GM18861 (cell line): ENCODE measurements at regions not wholly inside any gene's neighbourhood (a gene's known extent, or its start where the extent isn't known, plus 50 kb on each side); places are given as distances from the start of the nearest gene placed in this dataset.
"Not testable (repeated sequence)": the region's sequence is repeated elsewhere in the genome, so short reads cannot be mapped to it uniquely, and the experiment has no call there.

Experiments used
- ATAC-seq: cut with Tn5 transposase; IDR thresholded peaks from one replicate; pipeline ENCODE4 v1.9.1; 2021; ENCODE audit not compliant: unreplicated experiment

GRCh38 chr21:35614396-35614921 is 445.9 kb downstream of the SETD4 start:
- ATAC-seq = no peak

DNA sequence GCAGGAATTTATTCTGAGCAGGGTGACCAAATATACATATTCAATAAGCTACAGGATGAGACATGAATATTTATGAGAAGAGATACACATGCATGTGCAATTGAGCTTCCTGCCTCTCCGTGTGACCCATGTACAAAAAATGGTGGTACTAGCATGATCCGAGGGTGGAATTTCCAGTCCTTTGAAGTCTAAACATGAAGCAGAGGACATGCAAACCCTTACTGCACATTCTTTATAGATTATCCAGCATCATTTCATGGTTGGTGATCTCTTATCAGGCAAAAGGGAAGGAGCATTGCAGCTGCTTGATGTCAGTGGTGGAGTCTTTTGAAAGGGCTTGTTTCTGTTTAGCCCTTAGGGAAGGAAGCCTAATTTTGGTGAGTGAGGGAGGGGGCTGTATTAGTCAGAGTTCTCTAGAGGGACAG is 448.6 kb downstream of the SETD4 start:
- ATAC-seq = no peak

- no peak for ATAC-seq
Measured at GRCh38 chr21:35609263-35609662, 451.1 kb downstream of the SETD4 start.

- ATAC-seq = no peak
Measured at GRCh38 chr21:35607406-35607805, 452.9 kb downstream of the SETD4 start.

- no peak for ATAC-seq
Measured at GRCh38 chr21:35606578-35606977, 453.7 kb downstream of the SETD4 start.

DNA sequence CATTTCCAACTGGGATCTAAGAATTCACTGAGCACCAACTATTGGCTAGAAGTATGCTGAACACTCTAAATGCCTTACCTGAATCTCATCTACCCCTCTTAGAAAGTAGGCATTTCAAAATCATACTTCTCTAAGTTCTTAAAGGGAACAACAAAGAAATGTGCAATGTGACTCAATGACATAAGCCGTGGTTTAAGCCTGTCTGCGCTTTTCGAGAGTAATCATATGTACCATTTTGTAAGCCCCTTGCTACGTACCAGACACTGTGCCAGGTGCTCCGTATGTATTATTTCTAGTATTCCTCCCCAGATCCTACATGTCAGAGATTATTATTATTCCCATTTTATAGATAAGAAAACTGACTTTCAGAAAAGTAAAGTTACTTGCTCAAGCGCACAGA is 454.2 kb downstream of the SETD4 start:
- no peak for ATAC-seq

- ATAC-seq = no peak
Measured at GRCh38 chr21:35603494-35603893, 456.8 kb downstream of the SETD4 start.

DNA sequence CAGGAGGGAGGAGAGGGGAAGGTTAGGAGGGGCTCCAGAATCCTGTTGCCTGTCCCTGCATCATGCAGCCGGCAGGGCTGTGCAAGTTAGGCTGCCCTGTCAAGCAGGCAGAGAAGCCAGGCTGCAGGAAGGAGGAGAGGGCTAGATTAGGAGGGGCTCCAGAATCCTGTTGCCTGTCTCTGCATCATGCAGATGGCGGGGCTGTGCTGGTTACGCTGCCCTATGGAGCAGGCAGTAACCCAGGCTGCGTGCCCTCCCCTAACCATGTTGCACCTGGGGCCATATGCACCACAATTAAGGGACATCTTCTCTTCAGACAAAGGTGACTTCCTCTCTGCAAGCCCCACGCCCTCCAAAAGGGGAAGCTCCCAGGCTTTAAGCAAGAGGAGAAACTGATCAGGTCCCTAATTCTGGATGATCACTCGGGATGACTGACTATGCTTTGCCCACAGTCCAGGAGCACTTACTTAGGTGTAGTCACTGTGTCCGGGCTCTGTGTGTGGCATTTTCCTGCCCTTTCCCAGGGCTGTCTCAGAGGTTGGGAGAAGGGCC is 457.4 kb downstream of the SETD4 start:
- no peak for ATAC-seq

GRCh38 chr21:35601211-35601610 is 459.1 kb downstream of the SETD4 start:
- ATAC-seq = no peak

- no peak for ATAC-seq
Measured at GRCh38 chr21:35599164-35599563, 461.2 kb downstream of the SETD4 start.

GRCh38 chr21:35597750-35598339 is 462.5 kb downstream of the SETD4 start:
- ATAC-seq = no peak

GRCh38 chr21:35594905-35595304 is 465.4 kb downstream of the SETD4 start:
- ATAC-seq = no peak

DNA sequence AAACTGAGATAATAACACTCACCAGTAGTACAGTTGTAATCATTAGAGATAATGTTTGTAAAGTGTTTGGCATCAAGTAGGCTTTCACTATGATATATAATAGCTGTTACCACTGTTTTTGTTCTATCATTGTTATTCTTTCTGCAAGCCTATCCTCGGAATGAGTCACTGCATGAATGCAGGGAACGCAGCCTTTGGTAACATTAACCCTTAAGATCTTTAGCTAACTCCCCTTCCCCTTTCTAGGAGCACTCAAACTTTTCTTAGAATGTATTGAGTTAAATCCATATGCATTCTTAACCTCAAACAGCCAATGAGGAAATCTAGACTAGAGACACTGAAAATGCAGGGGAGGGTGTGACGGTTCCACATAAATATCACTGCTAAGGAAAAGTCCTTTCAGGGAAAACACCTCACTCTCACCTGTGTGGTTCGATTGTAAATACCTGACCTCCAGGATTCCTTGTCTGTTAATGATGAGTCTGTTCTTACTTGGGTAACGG is 467.3 kb downstream of the SETD4 start:
- no peak for ATAC-seq

DNA sequence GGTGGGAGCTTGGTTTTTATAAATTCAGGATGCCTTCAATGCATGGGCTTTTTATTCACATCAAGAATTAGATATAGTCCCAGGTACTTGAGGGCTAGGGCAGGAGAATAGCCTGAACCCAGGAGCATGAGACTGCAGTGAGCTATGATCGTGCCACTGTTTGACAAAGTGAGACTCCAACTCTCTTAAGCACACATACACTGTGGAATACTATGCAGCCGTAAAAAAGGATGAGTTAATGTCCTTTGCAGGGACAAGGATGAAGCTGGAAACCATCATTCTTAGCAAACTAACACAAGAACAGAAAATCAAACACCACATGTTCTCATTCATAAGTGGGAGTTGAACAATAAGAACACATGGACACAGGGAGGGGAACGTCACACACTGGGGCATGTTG is 470.0 kb downstream of the SETD4 start:
- not testable (repeated sequence) for ATAC-seq

DNA sequence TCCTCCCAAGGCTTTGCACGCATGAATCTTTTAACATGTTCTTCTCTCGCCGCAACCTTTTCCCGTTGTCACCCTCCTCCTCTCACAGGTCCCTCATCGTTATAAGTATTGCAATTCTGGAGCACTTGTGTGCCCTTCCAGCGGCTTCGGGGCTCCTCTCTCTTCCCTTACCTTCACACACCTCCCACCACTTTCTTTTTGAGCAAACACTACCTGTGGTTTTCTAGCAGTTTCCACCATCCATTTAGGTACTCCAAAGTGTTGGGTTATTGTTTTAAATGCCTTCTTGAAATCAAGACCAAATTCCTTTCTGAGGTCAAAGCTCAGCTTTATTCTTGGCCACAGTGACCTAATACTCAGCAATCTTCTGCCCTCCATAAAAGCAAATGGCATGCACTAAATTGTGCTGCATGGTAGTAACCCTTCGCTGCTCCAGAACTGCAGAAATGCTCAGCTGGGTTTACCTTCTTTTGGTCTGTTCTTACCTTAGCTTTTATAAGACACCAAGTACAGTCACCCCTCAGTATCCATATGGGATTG is 472.4 kb downstream of the SETD4 start:
- no peak for ATAC-seq

GRCh38 chr21:35586305-35586704 is 474.0 kb downstream of the SETD4 start:
- no peak for ATAC-seq

DNA sequence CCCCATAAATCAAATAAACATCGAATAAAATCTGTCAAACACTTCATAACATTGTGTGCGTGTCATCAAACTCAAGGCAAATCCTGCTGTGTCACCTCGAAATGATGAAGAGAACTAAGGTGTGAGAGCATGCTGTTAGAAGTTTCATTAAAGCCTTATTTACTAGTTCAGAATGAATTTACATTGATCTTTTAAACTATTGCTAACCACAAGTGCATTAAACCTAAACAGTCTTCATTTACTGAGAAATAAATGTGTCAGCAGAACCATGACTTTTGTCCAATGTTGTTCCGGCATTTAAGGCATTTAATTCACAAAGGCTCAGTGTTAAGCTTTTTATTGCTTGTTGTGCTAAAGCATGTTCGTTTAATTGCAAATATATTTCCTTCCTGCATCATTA is 474.4 kb downstream of the SETD4 start:
- no peak for ATAC-seq

GRCh38 chr21:35585155-35585554 is 475.2 kb downstream of the SETD4 start:
- no peak for ATAC-seq

DNA sequence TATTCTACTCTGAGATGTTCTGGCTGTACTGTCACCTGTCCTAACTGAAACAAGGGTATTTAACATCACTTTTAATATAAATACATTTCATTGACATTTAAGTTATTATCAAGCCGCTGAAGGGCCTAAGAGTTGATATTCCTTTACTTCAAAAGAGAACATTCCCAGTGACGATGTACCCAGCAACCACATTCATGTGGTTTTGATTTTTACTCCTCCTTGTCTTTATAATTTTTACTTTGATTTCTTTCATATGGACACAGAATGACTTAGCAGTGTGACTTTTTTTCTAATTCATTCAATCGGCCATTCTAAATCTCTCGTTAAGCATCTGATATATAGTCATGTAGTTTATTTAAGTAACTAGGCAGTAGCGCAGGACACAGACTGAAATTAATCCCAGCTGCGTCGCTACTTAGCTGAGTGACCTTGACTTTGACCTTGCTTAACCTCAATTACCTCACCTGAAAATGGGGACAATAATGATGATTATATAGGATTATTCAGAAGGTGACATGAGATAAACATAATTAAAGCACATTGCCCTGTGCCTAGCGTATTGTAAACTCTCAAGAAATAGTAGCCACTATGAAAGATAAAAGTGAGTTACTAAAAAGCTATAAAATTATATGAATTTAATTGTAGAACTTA is 476.6 kb downstream of the SETD4 start:
- no peak for ATAC-seq

DNA sequence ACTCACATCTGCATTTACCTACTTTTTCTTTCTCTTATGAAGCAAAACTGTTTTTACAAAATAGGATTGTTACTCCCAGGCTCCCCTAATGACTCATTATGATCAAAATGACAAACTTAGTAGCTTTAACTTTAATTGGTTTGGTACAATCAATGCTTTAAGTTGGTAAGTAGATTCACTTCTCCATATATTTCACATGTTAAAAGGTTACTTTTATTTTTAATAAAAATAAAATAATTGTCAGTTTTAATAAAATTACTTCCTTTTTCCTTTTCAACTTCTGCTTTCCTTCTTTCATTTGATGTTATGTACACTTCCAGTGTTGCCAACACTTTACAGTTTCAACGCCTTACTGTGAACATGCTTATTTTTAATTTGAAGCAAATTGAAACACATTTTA is 477.6 kb downstream of the SETD4 start:
- ATAC-seq = no peak

DNA sequence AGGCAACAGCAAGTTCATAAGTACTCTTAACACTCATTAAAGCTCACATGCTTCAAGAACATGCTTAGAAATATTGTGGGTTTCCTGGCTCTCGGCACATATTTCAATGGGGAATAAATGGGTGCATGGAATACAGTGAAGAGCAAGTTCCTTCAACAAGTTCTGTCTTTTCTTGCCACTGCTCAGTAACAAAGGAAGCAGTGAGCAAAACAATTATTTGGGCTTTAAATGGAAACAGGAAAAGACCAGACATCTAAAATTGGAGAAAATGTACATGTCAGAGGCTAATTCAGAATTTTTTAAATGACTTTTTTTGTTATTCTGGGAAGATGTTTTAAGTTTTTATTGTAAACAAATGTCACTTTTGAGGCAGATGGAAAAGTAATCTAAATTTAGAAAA is 478.7 kb downstream of the SETD4 start:
- no peak for ATAC-seq
